AG04449 (cell line): ENCODE measurements at regions not wholly inside any gene's neighbourhood (a gene's known extent, or its start where the extent isn't known, plus 50 kb on each side); places are given as distances from the start of the nearest gene placed in this dataset.
A peak's percentile ranks its signal among the peaks of the same experiment; 100 is the strongest.

Source experiments
- CTCF ChIA-PET: fragments of 350-600 bp; formaldehyde crosslinking; extraction: SDS; loops from one replicate; lab custom pipeline; 2021; ENCODE audit warnings: antibody characterized with exemption; lab: Yijun Ruan, JAX
- POLR2A ChIA-PET: fragments of 400-600, 350-600 bp; formaldehyde crosslinking; extraction: SDS; loops from one replicate; lab custom pipeline; 2020; ENCODE audit warnings: antibody characterized with exemption, inconsistent platforms; lab: Yijun Ruan, JAX
- DNase-seq: peaks from one replicate; pipeline ENCODE4 v3.0.0-alpha.2; 2010; ENCODE audit warnings: low read depth, low spot score
- H3K4me3 ChIP-seq: 2 replicates; pipeline ENCODE4 v1.5.1; 2011; ENCODE audit warnings: low read depth, mild to moderate bottlenecking, control low read depth, low read length
- CTCF ChIP-seq: IDR thresholded peaks from one replicate; pipeline ENCODE4 v1.5.1; 2011; ENCODE audit warnings: mild to moderate bottlenecking, moderate library complexity, low read length, control low read depth, inconsistent platforms; ENCODE audit not compliant: insufficient read depth; ENCODE audit errors: missing control alignments

DNA sequence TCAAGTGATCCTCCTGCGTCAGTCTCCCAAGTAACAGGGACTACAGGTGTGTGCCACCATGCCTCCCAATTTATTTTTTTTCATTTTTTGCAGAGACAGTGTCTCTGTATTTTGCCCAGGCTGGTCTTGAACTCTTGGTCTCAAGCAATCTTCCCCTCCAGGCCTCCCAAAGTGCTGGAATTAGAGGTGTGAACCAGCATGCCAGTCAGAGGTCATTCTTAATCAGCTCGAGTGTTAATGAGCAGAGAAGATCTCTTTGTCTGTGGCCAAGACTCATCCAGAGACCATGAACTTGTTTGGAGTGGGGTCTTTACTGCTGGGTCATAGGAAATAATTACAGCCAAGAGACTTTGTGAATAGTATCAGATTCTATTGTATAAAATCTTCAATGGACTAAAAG, 99.2 kb upstream of the AP1S2 start:
- no peak for DNase-seq
- H3K4me3 ChIP-seq: no peak overlapping the region
- CTCF ChIA-PET: no interaction called here
- POLR2A ChIA-PET: no interaction called here
- no peak for TF ChIP-seq CTCF

DNA sequence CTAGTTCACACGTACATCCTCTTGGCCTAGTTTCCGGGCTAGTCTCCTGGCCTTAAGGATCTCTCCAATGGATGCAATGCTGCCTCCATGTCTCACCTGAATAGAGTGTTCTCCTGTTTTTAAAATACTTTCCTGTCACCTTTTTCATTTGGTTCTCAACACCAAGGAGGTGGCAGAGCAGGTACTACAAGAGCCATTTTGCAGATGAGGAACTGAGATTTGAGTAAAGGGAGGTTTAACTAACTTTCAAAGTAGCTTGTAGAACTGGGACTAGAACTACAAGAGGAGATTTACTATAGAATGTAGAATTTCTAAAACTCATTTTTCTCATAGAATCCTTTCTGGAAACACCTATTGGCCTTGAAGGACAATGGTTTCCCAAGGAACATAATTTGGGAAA, 97.6 kb upstream of the AP1S2 start:
- H3K4me3 ChIP-seq: no peak overlapping the region
- no peak for TF ChIP-seq CTCF
- DNase-seq: no peak
- CTCF ChIA-PET: no interaction called here
- POLR2A ChIA-PET: no interaction called here

- TF ChIP-seq CTCF: no peak
- H3K4me3 ChIP-seq: no peak overlapping the region
- ChIA-PET POLR2A (no interaction called here), CTCF (no interaction called here)
- no peak for DNase-seq
Observed at GRCh38 chrX:15948318-15948660, 93.7 kb upstream of the AP1S2 start.

DNA sequence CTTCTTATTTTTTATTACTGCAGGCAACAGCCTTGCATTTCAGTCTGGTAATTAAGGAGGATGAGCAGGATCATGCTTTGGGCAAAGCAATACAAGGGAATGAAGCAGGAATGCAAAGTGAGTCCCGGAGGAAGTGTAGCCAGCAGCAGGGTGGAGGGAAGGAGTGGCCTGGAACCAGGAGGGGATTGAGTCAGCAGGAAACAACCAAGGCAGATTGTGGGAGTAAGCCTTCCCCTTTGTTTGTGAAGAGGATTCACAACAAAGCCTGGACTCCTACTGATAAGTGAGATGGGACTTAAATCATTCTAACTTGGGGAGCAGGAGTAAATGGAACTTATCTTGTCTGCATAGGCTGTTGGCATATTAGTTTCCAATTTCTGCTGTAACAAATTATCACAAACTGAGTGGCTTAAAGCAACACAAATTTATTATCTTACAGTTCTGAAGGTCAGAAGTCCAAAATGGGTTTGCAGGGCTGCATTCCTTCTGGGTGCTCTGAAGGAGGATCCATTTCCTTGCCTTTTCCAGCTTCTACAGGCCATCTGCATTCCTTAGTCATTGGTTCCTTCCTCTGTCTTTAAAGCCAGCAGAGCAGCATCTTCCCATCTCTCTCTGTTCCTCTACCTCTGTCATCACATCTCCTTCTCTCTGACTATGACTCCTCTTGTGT, 93.2 kb upstream of the AP1S2 start:
- no peak overlapping the region for H3K4me3 ChIP-seq
- CTCF ChIA-PET: no interaction called here
- DNase-seq: no peak
- no peak for TF ChIP-seq CTCF
- POLR2A ChIA-PET: no interaction called here

GRCh38 chrX:15946783-15947580, 92.4 kb upstream of the AP1S2 start:
- POLR2A ChIA-PET: no interaction called here
- CTCF ChIA-PET: no interaction called here
- peak; percentile 41 for DNase-seq
- no peak for TF ChIP-seq CTCF
- H3K4me3 ChIP-seq: peak overlapping the region; percentile 3; the same call in 1 of the 2 replicates

- no peak overlapping the region for H3K4me3 ChIP-seq
- no peak for TF ChIP-seq CTCF
- CTCF ChIA-PET: interaction anchor here (3.4 kb wide), 1 partner anchor 13 kb away, joined by 13 read pairs; no protein-coding TSS in a partner anchor
- DNase-seq: no peak
- POLR2A ChIA-PET: no interaction called here
Observed at GRCh38 chrX:15943391-15943790, 88.8 kb upstream of the AP1S2 start.
